HUDEP-2 (cell line): ENCODE measurements at regions not wholly inside any gene's neighbourhood (a gene's known extent, or its start where the extent isn't known, plus 50 kb on each side); places are given as distances from the start of the nearest gene placed in this dataset.

Experiments used
- DNase-seq, 76 experiments: peaks; one replicate each; lab custom pipeline; 2025; ENCODE audit not compliant: unreplicated experiment in 76 of 76; lab: John Stamatoyannopoulos, UW

DNA sequence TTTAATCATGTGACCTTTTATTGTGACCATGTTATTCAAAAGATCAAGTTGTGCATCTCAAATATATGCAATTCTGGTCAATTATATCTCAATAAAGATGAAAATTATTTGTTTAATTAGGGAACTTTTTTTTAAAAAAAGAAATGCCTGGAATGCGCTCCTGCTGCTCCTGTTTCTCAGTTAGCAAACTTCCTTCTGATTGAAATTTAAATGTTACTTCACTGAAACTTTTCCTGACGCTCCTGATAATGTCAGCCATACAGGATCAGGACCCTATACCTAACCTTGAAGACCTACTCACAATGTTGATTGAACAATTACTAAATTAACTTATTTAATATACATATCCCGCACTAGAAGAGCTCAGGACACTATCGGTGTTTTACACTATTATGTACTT lies 190.4 kb downstream of the MACC1 start:
- no peak for DNase-seq

DNA sequence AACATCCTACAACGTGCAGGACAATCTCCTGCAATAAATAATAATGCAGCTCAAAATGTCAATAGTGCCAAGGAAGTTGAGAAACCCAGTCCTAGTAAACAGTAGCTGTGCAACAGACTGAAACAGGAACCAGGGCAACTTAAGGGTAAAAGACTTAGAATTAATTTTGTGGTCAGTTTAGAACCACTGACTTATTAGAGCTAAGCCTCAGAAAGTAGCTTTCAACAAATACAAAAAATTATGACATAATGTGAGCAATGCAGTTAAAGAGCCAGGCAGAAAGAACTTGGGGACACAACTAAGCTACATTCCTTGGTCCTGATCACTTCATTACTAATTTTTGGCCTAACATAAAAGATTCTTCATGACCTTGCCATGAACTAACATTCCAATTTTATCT lies 195.4 kb downstream of the MACC1 start:
- no peak for DNase-seq

DNA sequence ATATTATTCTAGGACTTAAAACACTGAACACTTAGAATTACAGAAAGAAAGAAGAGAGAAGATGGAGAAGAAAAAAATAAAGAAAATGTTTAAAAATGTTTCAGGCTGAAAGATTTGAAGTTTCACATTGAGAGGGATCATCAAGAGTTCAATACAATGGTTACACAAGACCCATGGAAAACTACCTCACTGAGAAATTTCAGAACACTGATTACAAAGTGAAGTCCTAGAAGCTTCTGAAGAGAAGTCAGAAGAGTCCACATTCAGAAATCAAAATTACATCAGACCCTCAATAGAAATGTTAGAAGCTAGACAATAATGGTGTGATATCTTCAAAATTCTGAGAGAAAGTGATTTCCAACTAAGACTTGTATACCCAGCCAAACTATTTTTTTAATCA lies 196.1 kb downstream of the MACC1 start:
- DNase-seq, result no peak

DNA sequence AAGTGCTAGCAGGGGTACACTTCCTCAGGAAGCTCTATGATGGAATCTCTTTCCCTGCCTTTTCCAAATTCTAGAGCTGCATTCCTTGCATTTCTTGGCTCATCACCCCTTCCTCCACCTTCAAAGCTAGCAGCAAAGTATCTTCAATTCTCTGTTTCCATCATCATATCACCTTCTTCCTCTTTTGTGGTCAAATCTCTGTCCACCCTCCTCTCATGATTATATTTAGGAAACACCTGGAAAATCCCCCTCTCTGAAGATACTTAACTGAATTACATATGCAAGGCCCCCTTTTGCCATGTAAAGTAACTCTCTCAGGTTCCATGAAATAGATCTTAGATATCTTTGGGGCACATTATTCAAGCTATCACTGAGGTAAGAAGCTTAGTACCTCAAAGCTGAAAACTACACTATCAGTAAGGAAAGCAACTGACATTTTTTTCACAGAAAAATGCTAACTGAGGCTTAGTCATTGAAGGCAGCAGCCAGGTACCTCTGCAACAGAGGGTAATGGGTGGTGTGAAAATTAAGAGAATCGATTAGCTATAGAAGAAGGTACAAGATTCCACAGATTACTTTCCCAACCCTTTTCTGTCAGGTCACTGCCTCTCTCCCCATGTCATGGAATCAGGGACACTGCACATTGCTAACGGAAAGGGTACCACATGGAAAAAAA lies 197.3 kb downstream of the MACC1 start:
- no peak for DNase-seq

DNA sequence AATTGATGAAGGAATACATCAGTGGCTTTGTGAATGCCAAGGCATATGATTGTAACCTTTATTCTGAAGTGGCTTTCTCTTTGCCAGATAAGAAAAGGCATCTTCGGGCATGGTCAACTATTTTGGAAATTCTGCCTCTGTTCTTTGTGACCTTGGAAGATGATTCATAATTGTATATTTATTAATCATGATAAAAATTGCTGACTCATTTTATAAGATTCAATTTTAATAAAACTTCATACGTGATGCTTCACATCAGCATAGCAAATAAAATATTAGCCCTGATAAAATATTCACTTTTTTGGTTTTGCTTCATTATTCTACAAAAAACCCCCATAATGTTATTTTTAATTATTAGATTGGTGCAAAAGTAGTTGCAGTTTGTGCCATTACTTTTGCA lies 200.5 kb downstream of the MACC1 start:
- no peak for DNase-seq

DNA sequence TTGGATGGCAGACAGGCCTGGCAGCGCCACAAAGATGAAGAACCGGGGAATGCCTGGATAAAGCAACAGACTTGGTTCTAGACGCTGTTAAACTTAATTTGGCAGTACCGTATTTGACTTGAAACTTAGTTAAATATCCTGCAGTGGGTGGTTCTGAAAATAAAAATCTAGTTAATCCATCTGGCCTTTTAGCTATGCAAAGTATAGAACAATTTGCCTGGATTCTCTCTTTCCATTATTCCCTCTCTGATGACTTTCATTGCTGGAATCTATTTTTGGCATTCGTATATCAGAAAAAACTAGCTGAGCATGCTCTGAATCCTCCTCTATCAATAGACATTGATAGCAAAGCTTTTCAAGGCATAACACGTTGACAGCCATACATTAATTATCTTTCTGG lies 203.6 kb downstream of the MACC1 start:
- no peak for DNase-seq

DNA sequence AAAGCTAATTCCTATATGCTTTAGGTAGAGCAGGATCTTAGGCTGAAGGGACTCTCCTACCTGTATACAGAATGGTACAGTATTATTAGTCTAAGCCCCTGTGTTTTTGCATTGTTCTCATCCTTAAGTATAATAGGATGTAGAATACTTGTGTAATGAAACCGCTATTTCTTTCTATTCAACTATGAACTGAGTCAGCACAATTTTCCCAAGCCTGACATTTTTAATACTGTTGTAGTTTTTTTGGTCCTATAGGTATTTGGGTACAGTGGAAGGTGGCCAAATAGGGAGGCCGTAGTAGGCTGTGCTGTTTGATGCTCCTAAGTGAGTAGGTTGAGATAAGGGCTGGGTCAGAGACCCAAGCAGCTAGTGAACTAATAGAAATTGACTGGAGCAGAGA lies 205.1 kb downstream of the MACC1 start:
- DNase-seq, result no peak

DNA sequence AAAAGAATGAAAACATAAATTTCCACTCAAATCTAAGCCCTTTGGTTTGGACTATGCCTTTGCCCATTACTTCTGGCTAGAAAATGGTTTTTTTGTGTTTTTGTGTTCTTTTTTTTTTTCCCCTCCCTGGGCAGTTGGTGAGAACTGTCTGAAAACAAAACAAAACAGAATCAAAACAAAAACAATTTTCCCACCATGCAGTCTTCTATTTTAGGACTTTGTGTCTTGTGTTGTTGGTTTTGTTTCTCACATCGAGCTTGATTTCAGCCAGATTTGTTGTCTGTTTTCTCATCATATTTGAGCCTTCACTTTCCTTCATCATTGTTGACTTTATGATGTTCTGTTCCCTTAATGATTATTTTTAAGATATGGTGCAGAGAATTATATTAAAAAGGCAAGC lies 206.3 kb downstream of the MACC1 start:
- no peak for DNase-seq

DNA sequence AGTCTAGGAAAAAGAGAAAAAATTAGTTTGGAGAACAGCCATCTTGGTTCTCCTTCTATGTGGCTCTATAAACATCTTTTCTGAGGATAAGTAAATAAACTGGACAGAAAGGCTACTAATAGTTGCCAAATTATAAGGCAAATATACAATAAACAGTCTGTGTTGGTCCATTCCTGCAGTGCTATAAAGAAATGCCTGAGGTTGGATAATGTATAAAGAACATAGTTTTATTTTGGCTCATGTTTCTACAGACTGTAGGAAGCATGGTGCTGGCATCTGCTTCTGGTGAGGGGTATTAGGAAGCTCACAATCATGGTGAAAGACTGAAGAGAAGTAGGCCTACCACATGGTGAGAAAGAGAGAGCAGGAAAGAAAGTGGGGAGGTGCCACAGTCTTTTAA lies 209.7 kb downstream of the MACC1 start:
- DNase-seq, result no peak

DNA sequence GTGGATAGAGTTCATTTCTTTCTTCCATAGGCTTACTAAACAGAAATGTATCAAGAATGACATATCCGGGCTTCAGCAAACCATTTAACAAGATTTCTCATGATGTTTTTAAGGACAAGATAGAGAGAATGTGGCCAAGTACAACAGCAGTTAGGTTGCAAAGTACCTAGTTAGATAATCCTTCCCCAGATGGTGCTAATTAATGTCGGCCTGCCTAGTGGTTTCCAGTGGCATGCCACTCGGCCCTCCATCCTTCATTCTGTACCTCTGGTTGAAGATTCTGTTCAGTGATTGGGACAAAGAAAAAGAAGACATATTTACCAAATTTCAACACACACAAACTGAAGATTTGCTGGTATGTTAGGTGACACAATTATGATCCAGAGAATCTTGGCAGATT lies 212.1 kb downstream of the MACC1 start:
- DNase-seq, result no peak

DNA sequence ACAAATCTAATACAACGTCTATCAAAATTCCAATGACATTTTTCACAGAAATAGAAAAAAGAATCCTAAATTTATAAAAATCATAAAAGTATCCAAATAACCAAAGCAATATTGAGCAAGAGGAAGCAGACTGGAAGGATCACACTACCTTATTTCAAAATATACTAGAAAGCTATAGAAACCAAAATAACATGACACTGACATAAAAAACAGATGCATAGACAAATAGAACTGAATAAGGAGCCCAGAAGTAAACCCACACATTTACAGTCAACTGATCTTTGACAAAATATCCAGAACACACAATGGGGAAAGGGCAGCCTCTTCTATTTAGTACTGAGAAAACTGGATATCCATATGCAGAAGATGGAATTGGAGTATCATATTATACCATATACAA lies 217.5 kb downstream of the MACC1 start:
- no peak for DNase-seq

DNA sequence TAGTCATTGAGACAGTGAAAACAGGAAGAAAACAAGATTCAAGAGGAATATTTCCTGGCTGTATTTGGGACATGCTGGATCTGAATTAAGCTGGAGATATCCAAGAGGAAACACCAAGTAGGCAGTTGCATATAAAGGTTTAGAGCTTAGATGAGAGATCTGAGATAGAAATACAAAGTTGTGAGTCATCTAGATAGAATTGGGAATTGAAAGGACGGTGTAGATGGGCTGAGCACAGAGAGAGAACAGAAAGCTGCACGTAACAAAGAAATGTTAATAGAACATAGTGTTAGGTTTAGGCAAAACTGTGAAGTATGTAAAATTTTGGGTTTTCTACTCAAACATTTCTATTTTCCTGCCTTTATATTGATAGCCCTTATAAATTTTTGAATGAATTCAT lies 218.5 kb upstream of the TMEM196 start:
- DNase-seq, result no peak

DNA sequence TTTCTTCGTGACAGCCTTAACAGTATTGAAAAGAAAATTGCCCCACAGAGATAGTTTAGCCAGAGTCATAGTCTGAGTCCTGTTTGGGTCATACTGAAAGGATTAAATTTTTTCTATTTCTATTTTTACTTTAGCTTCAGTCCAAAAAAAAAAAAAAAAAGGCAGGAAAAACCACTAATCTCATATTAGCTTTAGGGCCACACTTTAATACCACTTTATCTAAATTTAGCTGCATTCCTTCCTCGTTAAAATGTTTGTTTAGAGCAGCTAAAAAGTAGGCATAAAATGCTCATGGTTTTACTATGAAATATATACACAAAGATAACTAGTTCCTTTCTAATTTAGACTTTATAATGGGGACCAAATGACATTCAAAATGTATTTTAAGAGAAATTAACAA lies 216.5 kb upstream of the TMEM196 start:
- DNase-seq, result no peak

DNA sequence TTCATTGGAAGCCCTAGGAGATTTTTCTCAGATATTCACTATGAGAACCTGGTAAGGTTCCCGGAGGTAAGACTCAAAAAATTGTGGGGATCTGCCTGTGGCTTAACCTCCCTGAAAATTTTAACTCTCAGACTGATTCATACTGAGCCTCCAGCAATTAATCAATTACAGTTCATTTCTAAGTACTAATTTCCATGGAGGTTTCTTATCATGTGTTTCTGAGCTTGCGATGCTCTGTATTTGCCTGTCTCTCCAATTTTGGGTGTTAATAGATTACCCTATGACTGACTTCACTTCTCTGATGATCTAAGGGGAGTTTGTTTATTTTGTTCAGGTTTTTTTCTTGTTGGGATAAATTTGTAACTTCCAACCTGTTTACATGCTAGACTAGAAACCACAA lies 215.4 kb upstream of the TMEM196 start:
- DNase-seq, result no peak

DNA sequence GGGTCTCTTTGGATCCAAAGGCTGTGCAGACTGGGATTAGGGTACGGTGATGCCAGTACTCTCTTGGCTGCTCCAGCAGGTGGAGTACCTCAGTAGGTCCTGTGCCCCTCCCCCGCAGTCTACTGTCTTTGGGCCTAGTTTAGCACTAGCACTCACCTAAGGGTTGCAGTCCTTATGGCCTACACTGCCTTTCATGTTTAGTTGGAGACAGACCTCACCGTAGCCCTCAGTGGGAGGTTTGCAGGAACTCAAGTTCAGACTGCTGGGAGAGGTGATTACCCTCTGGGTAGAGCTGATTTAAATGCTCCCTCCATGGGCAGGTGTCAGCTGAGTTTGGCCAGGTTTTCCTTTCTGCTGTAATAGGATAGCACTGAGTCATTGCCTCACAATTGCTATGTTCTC lies 210.8 kb upstream of the TMEM196 start:
- DNase-seq, result peak in 1 of 76 experiments; percentile 4

DNA sequence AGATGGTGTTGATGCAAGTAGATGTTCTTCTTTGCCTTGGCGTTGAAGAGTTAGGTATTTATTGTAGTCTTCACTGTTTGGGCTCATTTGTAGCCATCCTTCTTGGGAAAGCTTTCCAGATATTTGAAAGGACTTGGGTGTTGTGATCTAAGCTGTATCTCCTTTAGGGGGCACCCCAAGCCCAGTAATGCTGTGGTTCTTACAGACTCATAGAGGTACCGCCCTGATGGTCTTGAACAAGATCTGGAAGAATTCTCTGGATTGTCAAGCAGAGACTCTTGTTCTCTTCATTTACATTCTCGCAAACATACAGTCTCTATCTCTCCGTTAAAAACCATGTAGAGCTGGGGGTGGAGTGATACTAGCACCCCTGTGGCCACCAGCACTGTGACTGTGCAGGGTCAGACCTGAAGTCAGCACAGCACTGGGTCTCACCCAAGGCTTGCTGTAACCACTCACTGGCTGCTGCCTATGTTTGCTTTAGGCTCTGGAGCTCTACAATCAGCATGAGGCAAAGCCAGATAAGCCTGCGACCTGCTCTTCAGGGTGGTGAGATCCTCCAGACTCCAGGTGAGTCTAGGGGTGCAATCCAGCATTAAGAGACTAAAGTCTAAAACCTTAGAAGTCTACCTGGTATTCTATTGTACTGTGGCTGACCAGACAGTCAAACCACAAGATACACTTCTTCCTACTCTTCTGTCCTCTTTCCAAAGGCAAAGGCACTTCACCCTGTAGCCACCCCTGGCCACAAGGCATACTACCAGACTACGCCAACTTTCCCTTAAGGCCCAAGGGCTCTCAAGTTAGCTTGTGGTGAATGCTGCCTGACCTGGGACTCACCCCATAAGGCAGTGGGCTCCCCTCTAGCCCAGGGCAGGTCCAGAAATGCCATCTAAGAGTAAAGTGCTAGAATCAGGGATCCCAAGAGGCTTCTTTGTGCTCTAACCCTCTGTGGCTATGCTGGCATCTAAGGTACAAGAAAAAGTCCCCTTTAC lies 209.7 kb upstream of the TMEM196 start:
- peak in 26 of 76 experiments; percentile 2 to 28 (median 10) for DNase-seq

DNA sequence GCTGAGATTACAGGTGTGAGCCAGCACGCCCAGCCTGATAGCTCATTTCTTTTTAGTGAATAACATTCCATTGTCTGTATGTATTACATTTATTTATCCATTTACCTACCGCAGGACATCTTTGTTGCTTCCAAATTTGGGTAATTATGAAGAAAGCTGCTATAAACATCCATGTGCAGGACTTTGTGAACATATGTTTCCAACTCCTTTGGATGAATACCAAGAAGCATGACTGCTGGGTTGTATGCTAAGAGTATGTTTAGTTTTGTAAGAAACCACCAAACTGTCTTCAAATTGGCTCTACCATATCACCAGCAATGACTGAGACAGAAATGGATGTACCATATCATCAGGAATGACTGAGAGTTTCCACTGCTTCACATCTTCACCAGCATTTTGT lies 200.2 kb upstream of the TMEM196 start:
- DNase-seq, result no peak

DNA sequence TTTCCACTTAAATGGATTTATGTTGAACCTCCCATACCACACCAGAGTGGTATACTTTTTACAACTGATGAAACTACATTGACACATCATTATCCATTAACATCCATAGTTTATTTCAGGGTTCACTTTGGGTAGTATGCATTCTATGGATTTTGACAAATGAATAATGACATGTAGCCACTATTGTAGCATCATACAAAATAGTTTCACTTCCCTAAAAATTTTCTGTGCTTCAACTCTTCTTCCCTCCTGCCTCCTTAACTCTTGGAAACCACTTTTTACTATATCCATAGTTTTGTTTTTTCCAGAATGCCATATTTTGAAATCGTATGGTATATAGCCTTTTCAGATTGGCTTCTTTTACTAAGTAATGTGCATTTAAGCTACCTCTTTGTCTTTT lies 199.5 kb upstream of the TMEM196 start:
- DNase-seq, result no peak

DNA sequence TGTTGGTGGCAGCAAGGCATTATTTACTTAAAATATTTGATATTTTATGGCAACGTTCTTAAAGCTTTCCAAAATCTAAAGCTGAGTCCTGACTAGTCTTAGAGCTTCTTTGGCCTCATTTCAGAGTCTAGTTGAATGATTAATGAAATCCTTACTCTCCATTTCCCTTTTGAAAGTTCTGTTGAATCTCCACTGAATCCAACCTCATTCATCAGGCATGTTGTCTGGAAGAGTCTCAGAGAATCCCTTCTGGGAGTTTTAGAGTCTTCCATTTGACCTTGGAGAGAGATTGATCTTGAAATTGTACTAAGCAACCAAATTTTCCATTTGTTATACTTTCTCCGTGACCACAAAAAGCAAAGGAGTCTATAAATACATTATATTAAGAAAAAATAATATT lies 198.5 kb upstream of the TMEM196 start:
- no peak for DNase-seq

DNA sequence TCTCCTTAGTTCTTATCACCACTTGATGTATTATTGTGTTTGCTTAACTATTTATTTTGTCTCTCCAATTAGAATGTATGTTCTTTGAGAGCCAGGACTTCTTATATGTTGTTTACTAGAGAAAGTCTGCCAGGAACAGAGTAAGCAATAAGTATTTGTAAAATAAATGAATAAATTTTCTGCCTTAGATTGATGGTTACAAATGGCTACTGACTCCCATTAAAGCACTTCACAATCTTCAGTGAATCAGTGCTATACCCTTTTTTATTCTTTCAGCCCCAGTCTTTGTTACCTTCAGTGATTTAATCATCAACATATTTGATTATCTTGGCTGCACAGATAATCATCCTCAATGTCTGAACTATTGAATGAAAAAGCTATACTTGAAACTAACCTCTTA lies 197.1 kb upstream of the TMEM196 start:
- no peak for DNase-seq

DNA sequence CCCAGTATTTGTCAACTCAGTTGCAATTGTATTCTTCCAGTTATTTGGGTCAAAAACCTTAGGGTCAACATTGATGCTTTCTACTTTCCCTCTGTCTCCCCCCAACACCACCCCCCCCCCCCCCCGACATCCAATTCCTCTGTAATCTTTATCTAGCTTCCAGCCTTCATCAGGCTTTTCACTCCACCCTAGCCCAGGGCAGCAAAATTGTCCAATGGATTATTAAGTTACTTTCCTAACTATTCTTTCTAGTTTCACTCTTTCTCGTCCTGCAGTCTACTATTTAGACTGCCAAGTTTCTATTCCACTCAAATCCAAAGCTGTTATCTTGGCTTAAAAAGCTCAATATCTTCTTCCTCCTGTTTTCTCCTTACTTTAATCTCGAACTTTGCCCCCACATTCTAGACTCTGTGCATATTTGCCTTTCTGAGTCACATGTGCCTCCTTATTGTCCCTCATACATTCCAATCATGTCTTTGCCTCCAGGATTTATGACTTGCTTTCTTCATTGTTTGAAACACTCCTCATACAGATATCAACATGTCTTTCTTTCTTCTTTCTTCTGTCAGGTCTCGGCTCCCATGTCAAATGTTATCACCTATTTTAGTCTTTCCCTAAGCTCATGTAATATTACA lies 196.6 kb upstream of the TMEM196 start:
- no peak for DNase-seq

DNA sequence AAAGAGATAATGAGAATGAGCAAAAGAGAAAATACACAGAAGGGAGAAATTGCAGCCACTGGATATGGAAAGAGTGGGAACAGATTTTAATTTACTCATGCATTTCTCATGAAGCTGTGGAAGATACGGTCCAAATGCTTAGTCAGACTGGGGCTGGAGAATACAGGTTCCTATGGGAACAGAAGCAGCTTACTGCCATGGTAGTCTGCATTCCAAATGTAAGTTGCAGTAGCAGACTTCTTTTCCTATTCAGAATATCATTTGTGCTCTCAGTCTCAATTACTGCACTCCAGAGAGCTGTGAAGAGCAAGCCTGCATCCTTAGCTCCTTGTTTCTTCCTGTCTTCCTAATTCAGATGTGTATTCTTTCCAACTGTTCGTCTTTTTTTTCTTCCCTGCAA lies 190.8 kb upstream of the TMEM196 start:
- DNase-seq, result no peak
